Colonic mucosa (tissue), 4 donors: ENCODE measurements at regions not wholly inside any gene's neighbourhood (a gene's known extent, or its start where the extent isn't known, plus 50 kb on each side); places are given as distances from the start of the nearest gene placed in this dataset.

ENCODE experiments used
- DNase-seq: peaks from one replicate; pipeline ENCODE4 v3.0.0-alpha.2; 2020
- H3K27ac ChIP-seq: fragments of 200-600 bp; one replicate; pipeline ENCODE4 v1.8.0; 2021
- H3K27me3 ChIP-seq: fragments of 200-600 bp; one replicate; pipeline ENCODE4 v1.8.0; 2021
- H3K36me3 ChIP-seq: fragments of 200-600 bp; one replicate; pipeline ENCODE4 v1.8.0; 2021
- H3K4me1 ChIP-seq: fragments of 200-600 bp; one replicate; pipeline ENCODE4 v1.8.0; 2021; ENCODE audit warnings: mild to moderate bottlenecking
- H3K4me3 ChIP-seq: fragments of 200-600 bp; one replicate; pipeline ENCODE4 v1.8.0; 2021
- H3K9ac ChIP-seq, 2 donors: one replicate each; pipeline ENCODE4 v1.7.0; 2013; ENCODE audit warnings: control low read depth in 2 of 2, low read depth in 2 of 2, low read length in 2 of 2
- H3K9me3 ChIP-seq: fragments of 200-600 bp; one replicate; pipeline ENCODE4 v1.8.0; 2021
- intact Hi-C: fragments of 100-400 bp; cut with DNase I; formaldehyde crosslinking; loops from one replicate; pipeline ENCODE4 v1.14.1; 2022
- TF ChIP-seq, protein P1 (sequence below): fragments of 200-600 bp; IDR thresholded peaks from one replicate; pipeline ENCODE4 v1.8.0; 2022; ENCODE audit warnings: antibody characterized with exemption, mild to moderate bottlenecking
- donor health status: healthy.
- donor health status: DM: no; HTN: no; CAD: no.
- donor health status: DM: no; HTN: no; CAD: no.

DNA sequence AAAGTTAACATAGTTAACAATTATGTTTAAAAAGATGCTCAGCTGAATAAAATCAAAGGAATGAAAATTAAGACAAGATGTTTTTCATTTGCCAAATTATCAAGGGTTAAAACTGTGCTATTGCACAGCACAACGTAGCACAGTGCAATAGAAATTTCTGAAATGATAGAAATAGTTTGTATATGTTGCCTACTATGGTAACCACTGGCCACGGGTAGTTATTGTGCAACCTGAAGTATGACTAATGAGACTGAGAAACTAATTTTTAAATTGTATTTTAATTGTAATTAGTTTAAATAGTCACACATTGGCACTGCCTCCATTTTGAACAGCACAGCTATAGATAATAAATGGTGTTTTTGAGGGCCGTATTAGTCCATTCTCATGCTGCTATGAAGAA lies 343.1 kb upstream of the FAM241A start:
- no peaks in the 10 kb centered on the region for H3K36me3 ChIP-seq
- H3K27me3 ChIP-seq, result no peaks in the 10 kb centered on the region
- H3K9ac ChIP-seq, result no peak overlapping the region
- H3K9me3 ChIP-seq, result no peaks in the 10 kb centered on the region
- DNase-seq, result no peak
- TF ChIP-seq, protein P1, sequence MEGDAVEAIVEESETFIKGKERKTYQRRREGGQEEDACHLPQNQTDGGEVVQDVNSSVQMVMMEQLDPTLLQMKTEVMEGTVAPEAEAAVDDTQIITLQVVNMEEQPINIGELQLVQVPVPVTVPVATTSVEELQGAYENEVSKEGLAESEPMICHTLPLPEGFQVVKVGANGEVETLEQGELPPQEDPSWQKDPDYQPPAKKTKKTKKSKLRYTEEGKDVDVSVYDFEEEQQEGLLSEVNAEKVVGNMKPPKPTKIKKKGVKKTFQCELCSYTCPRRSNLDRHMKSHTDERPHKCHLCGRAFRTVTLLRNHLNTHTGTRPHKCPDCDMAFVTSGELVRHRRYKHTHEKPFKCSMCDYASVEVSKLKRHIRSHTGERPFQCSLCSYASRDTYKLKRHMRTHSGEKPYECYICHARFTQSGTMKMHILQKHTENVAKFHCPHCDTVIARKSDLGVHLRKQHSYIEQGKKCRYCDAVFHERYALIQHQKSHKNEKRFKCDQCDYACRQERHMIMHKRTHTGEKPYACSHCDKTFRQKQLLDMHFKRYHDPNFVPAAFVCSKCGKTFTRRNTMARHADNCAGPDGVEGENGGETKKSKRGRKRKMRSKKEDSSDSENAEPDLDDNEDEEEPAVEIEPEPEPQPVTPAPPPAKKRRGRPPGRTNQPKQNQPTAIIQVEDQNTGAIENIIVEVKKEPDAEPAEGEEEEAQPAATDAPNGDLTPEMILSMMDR, result no peak
- no peak overlapping the region for H3K27ac ChIP-seq
- no peak overlapping the region for H3K4me3 ChIP-seq
- H3K4me1 ChIP-seq, result no peaks in the 10 kb centered on the region
- intact Hi-C loops, result no loop called here

DNA sequence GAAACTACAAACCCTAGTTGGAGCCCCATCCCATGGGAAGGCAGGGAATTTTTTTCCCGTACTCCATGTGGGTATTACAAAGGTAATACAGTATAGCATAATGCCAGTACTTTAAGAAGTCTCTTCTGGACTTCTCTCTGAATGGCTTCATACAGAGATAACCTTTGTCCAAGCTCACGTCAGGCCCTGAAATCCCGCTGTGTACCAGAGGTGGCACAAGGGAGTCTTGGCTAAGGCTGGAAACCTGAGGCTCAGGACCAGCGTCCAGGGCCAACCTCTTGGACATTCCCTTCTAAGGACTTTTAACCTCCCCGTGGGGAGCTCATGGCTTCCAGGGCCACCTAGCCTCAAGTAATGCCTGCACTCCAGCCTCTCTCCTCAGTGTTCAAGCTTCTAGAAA lies 338.9 kb upstream of the FAM241A start:
- intact Hi-C loops, result no loop called here
- Histone ChIP-seq H3K9me3 (no peaks in the 10 kb centered on the region), H3K27me3 (no peaks in the 10 kb centered on the region), H3K36me3 (no peaks in the 10 kb centered on the region), H3K4me1 (no peaks in the 10 kb centered on the region), H3K27ac (no peak overlapping the region), H3K9ac (no peak overlapping the region), H3K4me3 (no peak overlapping the region)
- no peak for DNase-seq
- TF ChIP-seq, protein P1, result no peak

DNA sequence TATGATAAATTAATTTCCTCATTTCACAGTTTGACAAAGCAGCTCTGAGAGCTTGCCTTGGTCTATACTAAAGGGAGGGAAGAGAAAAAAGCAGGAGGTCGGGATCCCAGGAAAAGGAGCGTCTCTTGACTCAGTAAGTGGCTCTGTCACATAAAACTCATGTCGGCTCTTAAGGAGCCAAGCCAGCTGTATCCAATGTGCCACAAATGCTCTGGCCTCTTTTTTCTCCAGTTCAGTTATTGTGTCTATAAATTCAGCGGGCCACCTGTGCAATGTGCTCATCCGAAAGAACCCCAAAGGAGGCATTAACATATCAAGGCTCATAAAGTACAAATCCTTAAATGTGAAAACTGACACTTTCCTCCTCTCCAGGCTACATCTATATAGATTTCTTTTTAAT lies 337.7 kb upstream of the FAM241A start:
- no peak overlapping the region for H3K9ac ChIP-seq
- H3K27me3 ChIP-seq, result no peaks in the 10 kb centered on the region
- no peak overlapping the region for H3K4me3 ChIP-seq
- no peaks in the 10 kb centered on the region for H3K36me3 ChIP-seq
- H3K27ac ChIP-seq, result no peak overlapping the region
- no peaks in the 10 kb centered on the region for H3K9me3 ChIP-seq
- H3K4me1 ChIP-seq, result no peaks in the 10 kb centered on the region
- DNase-seq, result no peak
- intact Hi-C loops, result no loop called here
- TF ChIP-seq, protein P1, result no peak

DNA sequence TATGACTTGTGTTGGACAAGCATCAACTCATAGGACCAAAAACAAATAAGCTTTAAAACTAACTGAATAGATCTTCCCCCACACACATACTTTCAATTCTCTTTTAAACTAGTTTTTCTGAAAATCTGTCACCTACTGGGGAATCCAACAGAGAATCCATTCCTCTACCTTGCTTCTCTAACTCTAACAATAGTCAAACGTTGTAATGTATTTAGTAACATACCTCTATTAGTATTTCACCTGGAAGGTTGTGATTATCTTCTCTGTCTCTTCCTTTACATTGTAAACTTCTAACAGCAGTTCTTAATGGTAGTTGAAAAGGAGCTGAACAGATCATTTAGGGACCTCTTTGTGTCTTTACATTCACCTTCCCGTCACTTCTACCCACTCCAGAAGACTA lies 337.1 kb upstream of the FAM241A start:
- DNase-seq, result no peak
- H3K27me3 ChIP-seq, result no peaks in the 10 kb centered on the region
- H3K4me1 ChIP-seq, result no peaks in the 10 kb centered on the region
- TF ChIP-seq, protein P1, result no peak
- intact Hi-C loops, result no loop called here
- no peak overlapping the region for H3K9ac ChIP-seq
- no peak overlapping the region for H3K4me3 ChIP-seq
- H3K36me3 ChIP-seq, result no peaks in the 10 kb centered on the region
- H3K27ac ChIP-seq, result no peak overlapping the region
- H3K9me3 ChIP-seq, result no peaks in the 10 kb centered on the region

DNA sequence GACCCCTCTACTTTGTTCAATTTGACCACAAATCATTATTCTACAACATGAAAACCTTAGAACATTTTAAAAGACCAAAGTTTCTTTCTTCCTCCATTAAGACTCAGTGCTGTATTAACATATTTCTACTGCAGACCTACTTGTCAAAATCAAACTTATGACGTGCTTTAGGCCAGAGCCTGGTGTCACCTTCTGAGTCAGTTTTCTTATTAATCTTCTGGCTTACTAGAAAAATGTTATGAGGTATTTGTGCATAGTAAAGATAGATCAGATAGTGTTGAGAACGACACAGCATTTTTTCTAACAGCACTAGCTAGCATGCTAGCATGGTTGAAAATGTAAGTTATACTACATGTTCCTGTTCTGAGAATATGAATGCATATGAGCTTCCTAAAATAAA lies 333.6 kb upstream of the FAM241A start:
- no peak for DNase-seq
- no peak overlapping the region for H3K9ac ChIP-seq
- H3K4me3 ChIP-seq, result no peak overlapping the region
- TF ChIP-seq, protein P1, result no peak
- no peaks in the 10 kb centered on the region for H3K27me3 ChIP-seq
- H3K9me3 ChIP-seq, result no peaks in the 10 kb centered on the region
- H3K4me1 ChIP-seq, result no peaks in the 10 kb centered on the region
- no peaks in the 10 kb centered on the region for H3K36me3 ChIP-seq
- intact Hi-C loops, result no loop called here
- no peak overlapping the region for H3K27ac ChIP-seq

DNA sequence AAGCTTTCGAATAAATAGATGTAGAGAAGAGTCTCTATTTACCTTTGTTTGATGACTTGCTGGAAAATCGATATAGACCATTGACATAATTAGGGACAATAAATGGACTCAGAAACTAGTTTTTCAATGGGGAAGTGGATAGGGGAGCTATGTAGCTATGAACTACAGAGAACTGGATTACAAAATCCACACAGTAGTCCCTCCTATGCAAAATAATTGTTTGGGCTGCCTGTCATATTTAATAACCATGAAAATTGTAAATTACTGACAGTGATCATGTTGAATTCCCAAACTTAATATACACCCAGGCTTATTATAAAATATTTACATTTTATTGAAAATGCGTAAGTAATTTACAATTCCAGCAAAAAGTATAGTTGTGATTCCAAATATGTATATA lies 333.1 kb upstream of the FAM241A start:
- TF ChIP-seq, protein P1, result no peak
- DNase-seq, result no peak
- no peaks in the 10 kb centered on the region for H3K36me3 ChIP-seq
- H3K9me3 ChIP-seq, result no peaks in the 10 kb centered on the region
- intact Hi-C loops, result no loop called here
- no peak overlapping the region for H3K27ac ChIP-seq
- H3K4me3 ChIP-seq, result no peak overlapping the region
- H3K9ac ChIP-seq, result no peak overlapping the region
- H3K4me1 ChIP-seq, result no peaks in the 10 kb centered on the region
- no peaks in the 10 kb centered on the region for H3K27me3 ChIP-seq
